HG03025 (cell line): ENCODE measurements at regions not wholly inside any gene's neighbourhood (a gene's known extent, or its start where the extent isn't known, plus 50 kb on each side); places are given as distances from the start of the nearest gene placed in this dataset.
"Not testable (repeated sequence)": the region's sequence is repeated elsewhere in the genome, so short reads cannot be mapped to it uniquely, and the experiment has no call there.

Experiments
- ATAC-seq: cut with Tn5 transposase; IDR thresholded peaks from one replicate; pipeline ENCODE4 v1.9.1; 2021; ENCODE audit warnings: mild to moderate bottlenecking, moderate library complexity; ENCODE audit not compliant: unreplicated experiment, low FRiP score

DNA sequence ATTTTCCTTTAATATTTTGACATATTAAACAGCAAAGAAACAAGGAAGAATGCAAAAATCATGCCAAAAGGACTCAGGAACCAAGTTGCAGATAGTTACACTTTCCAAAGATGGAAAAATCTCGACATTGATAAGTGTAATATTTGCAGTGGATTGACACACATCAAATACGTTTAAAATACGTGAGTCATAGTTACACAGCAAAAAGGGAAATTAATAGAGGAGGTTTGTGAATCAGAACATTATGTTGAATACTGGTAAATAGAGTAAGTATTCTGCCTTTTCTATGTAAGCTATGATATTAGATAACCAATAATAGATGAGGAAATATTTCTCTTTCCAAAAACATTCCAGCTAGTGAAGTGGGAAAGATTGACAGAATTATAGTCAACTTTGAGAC, 1761.3 kb upstream of the IGFBP7 start:
- no peak for ATAC-seq

DNA sequence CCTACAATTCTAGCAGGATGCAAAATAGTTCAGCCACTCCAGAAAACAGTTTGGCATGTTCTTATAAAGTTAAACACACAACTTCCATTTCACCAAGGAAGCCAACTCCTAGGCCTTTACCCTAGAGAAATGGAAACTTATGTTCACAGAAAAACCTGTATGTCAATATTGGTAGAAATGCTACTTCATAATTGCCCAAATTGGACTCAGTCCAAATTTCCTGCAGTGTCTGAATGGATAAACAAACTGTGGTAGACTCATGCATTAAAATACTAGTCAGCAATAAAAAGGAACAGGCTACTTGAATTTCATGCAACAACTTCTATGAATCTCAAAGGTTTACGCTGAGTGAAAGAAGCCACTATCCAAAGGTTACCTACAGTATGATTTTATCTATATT, 1738.8 kb upstream of the IGFBP7 start:
- ATAC-seq = no peak

DNA sequence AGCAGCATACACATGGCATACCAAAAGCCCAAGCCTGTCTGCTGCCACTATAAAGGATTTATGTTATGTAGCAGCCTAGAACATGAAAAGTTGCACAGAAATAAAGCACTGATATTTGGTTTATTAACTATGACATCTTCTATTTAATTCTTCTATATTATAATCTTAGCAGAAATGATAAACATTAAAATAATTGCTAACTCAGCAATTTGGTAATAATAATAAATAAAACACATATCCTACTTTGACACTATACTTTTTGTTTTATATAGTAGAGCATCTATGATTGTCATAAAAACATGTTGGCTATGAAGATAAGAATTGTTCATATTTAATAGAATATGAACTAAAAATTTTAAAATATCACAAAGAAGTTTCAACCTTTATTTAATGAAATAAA, 1733.3 kb upstream of the IGFBP7 start:
- no peak for ATAC-seq

- no peak for ATAC-seq
Observed at GRCh38 chr4:58833126-58833525, 1722.9 kb upstream of the IGFBP7 start.

DNA sequence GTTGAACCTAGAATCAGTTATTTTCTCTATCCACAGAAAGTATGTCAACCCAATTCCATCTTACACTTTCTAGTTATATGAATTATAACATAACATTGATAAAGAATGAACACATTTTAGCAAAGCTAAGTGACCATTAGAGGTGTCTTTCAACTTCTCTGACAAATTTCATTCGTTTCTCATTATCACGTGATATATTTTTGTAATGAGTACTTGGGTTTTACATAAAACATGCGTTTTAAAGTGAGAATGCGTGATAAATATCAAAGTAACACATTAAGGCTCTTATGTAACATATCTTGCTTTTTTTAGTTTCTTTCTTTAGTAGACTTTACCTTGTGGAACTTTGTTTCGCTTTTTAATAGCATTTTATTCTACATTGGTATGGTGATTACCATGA, 1715.1 kb upstream of the IGFBP7 start:
- ATAC-seq = no peak

- ATAC-seq = not testable (repeated sequence)
Observed at GRCh38 chr4:58818560-58818959, 1708.4 kb upstream of the IGFBP7 start.

GRCh38 chr4:58809948-58810347, 1699.8 kb upstream of the IGFBP7 start:
- no peak for ATAC-seq

GRCh38 chr4:58809366-58809765, 1699.2 kb upstream of the IGFBP7 start:
- no peak for ATAC-seq

- ATAC-seq = no peak
Observed at GRCh38 chr4:58808817-58809216, 1698.6 kb upstream of the IGFBP7 start.

DNA sequence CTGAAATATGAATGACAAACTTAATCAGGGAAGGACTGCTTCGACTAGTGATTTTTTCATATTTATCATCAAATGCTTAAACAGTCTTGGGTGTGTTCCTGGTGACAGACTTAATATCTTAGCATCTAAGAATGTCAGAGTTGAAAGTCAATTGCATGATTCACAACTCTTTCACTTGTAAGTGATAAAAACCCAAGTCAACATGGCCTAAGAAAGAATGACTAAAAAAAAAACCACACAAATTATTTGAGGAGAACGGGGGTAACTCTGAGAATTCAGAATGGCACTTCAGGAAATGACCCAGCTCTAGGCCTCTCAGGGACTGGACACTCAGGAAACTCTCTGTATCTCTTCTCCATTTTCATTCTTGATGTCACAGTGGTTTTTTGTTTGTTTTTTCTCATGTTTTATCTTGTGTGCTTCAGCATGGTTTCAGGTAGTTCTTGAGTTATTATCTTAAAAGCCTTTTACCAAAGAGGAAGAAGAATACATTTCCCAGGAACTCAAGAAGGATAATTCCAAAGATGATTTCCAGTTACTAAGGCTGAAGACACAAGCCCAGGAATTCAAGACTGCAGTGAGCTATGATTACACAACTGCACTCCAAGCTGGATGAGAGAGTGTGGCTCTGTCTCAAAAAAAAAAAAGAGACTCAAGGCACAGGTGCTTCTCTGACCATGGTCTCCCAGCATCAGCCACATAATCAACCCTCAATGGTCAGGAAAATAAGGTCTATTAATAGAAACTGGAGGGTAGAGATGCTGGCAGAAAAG, 1697.8 kb upstream of the IGFBP7 start:
- no peak for ATAC-seq

GRCh38 chr4:58776627-58777026, 1666.4 kb upstream of the IGFBP7 start:
- ATAC-seq = no peak

- ATAC-seq = no peak
Observed at GRCh38 chr4:58767598-58767997, 1657.4 kb upstream of the IGFBP7 start.

GRCh38 chr4:58766763-58767162, 1656.6 kb upstream of the IGFBP7 start:
- no peak for ATAC-seq

DNA sequence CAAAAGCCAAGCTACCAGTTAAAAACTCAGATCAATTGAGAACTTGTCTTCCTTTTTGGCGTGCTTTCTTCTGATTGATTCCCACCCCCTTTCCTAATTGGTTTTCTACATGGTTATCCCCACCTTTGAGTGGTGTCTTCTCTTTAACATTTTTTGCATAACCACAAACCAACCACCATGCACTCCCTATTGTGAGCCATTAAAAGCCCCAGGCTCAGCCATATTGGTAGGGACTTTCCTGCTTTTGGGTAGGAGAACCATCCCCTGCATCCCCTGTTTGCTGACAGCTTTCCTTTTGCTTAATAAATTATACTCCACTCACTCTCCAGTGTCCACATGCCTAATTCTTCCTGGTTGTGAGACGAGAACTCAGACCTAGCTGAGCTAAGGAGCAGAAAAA, 1651.4 kb upstream of the IGFBP7 start:
- ATAC-seq = no peak

- no peak for ATAC-seq
Observed at GRCh38 chr4:58760737-58761136, 1650.6 kb upstream of the IGFBP7 start.

GRCh38 chr4:58760100-58760499, 1649.9 kb upstream of the IGFBP7 start:
- no peak for ATAC-seq

- no peak for ATAC-seq
Observed at GRCh38 chr4:58749206-58749605, 1639.0 kb upstream of the IGFBP7 start.

GRCh38 chr4:58740897-58741296, 1630.7 kb upstream of the IGFBP7 start:
- no peak for ATAC-seq

DNA sequence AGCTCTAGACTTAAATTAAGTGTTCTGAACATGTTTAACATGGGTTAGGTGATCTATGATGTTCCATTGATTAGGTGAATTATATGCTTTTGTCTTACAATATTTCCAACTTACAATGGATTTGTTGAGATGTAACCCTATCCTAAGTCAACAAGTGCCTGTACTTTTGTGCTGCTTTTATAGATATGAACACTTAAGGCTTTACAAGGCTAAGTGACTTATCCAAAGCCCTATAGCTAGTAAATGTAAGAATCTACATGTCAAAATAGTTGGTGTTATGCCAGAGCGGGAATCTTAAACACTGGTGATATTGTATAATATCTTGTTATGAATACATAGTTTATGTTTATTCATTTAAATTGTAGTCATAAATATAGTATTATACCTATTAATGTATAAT, 1629.1 kb upstream of the IGFBP7 start:
- ATAC-seq = no peak

DNA sequence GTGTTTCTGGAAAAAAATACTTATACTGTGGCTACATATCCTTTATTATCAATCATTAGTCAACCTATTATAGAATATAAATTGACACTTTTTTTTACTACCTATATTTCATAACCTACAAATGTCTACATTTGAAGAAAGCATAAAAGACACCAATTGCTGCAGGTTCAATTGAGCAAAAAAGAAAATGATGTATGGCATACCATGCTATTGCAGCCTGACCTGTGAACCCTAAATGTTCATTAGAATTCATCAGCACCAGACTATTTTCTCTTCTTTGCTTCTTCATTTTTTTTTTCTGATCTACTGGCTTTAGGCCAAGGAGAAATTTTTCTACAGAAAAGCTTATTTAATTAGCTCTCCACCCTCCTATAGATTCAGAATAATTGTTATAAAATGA, 1628.2 kb upstream of the IGFBP7 start:
- no peak for ATAC-seq

DNA sequence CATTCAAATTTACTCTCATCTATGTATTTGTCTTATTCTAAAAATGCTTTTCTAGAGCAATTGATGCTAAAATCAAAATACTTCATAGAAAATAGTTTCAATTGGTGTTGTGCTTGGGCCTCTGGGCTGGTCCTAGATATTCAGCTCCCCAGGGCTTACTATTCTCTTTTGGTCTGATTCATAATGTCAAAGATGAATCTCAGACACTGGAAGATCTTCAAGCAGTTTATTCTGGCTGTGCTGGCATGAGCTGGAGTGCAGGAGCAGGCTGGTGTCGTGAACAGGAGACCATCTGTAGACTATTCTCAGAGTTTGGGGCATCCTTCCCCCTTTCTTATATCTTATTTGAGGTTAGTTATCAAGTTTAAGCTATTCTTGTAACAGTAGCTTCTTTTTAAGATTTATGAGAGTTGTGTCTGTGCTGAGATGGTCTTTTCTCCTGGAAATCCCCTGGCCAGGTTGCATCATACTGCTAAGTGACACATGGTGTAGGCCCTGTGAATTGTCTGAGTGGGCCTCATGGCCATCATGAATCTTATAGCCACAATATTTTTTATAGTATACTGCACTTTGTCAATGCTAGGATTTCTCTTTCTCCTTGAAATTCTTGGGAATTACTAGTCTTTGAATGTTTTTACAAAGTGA, 1624.0 kb upstream of the IGFBP7 start:
- no peak for ATAC-seq

- ATAC-seq = no peak
Observed at GRCh38 chr4:58732973-58733372, 1622.8 kb upstream of the IGFBP7 start.
